ENCODE measurements at regions not wholly inside any gene's neighbourhood (a gene's known extent, or its start where the extent isn't known, plus 50 kb on each side); places are given as distances from the start of the nearest gene placed in this dataset.
A peak's percentile ranks its signal among the peaks of the same experiment; 100 is the strongest.
"Not testable (repeated sequence)": the region's sequence is repeated elsewhere in the genome, so short reads cannot be mapped to it uniquely, and the experiment has no call there.

- no peaks in the 10 kb centered on the region for H3K4me1 Mint-ChIP-seq
- H3K27ac Mint-ChIP-seq: no peak overlapping the region
- no peaks in the 10 kb centered on the region for H3K36me3 Mint-ChIP-seq
- no peak overlapping the region for H3K4me3 Mint-ChIP-seq
- H3K27me3 Mint-ChIP-seq: peaks cover 32% of the 10 kb centered on the region
- no peaks in the 10 kb centered on the region for H3K9me3 Mint-ChIP-seq
- DNase-seq: no peak
Measured at GRCh38 chr2:131656816-131657633, 129.3 kb downstream of the CCDC74A start.

DNA sequence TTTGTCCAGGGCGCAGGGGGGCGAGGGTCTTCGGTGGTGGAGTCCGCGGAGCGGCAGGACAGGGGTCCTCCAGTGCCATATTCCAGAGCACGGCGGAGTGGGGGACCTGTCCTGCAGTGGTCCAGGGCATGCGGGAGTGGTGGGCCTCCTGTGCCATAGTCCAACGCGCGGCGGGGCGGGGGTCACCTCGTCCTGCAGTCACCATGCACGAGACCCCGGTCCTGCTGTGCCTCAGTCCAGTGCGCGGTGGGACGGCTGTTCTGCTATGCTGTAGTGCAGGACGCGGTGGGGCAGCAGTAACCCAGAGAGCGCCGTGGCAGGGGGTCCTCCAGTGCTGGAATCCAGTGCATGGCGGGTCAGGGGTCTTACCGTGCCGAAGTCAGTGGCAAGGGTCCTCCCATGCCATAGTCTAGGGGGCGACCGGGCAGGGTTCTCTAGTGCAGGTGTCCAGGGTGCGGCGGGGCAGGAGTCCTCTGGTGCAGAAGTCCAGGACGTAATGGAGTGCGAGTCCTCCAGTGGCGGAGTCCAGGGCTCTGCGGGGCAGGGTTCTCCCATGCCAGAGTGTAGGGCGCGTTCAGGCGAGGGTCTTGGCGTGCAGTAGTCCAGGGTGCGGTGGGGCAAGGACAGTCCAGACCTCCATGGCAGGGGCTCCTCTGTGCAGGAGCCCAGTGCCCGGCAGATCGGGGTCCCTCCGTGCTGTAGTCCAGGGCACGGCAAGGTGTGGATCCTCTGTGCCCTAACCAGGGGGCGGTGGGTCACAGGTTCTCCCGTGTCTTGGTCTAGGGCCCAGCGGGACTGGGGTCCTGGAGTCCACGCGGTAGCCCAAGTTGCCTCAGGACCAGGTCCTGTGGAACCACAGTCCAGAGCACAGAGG lies 130.4 kb downstream of the CCDC74A start:
- Mint-ChIP-seq H3K27ac (no peak overlapping the region), H3K27me3 (peaks cover 32% of the 10 kb centered on the region), H3K4me3 (no peak overlapping the region), H3K4me1 (no peaks in the 10 kb centered on the region), H3K36me3 (no peaks in the 10 kb centered on the region), H3K9me3 (no peaks in the 10 kb centered on the region)
- DNase-seq: no peak

DNA sequence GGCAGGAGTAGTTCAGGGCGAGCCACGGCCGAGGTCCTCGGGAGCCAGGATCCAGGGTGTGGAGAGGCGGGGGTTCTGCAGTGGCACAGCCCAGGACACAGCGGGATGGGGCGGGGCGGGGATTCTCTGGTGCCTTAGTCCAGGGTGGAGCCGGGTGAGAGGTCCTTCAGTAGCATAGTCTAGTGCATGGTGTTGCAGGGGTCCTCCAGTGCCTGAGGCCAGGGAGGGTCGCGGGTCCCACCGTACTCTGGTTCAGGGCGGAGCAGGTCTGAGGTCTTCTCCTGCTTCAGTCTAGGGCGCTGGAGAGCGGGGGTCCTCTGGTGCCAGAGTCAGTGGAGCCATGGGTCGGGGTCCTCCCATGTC lies 131.1 kb downstream of the CCDC74A start:
- Mint-ChIP-seq H3K9me3 (no peaks in the 10 kb centered on the region), H3K27ac (no peak overlapping the region), H3K36me3 (no peaks in the 10 kb centered on the region), H3K4me1 (no peaks in the 10 kb centered on the region), H3K27me3 (peaks cover 35% of the 10 kb centered on the region), H3K4me3 (no peak overlapping the region)
- no peak for DNase-seq

GRCh38 chr2:131659168-131659572 lies 131.5 kb downstream of the CCDC74A start:
- H3K27me3 Mint-ChIP-seq: peaks cover 35% of the 10 kb centered on the region
- H3K4me3 Mint-ChIP-seq: no peak overlapping the region
- no peaks in the 10 kb centered on the region for H3K36me3 Mint-ChIP-seq
- H3K4me1 Mint-ChIP-seq: no peaks in the 10 kb centered on the region
- DNase-seq: no peak
- no peak overlapping the region for H3K27ac Mint-ChIP-seq
- no peaks in the 10 kb centered on the region for H3K9me3 Mint-ChIP-seq

- not testable (repeated sequence) for H3K4me1 Mint-ChIP-seq, H3K4me3 Mint-ChIP-seq, DNase-seq, H3K9me3 Mint-ChIP-seq, H3K27ac Mint-ChIP-seq, H3K36me3 Mint-ChIP-seq
- peaks cover 37% of the 10 kb centered on the region for H3K27me3 Mint-ChIP-seq
Measured at GRCh38 chr2:131661101-131661782, 133.6 kb downstream of the CCDC74A start.

- H3K4me3 Mint-ChIP-seq, H3K9me3 Mint-ChIP-seq, DNase-seq, H3K27ac Mint-ChIP-seq, H3K36me3 Mint-ChIP-seq, H3K4me1 Mint-ChIP-seq: not testable (repeated sequence)
- peaks cover 34% of the 10 kb centered on the region for H3K27me3 Mint-ChIP-seq
Measured at GRCh38 chr2:131661884-131662535, 134.3 kb downstream of the CCDC74A start.

DNA sequence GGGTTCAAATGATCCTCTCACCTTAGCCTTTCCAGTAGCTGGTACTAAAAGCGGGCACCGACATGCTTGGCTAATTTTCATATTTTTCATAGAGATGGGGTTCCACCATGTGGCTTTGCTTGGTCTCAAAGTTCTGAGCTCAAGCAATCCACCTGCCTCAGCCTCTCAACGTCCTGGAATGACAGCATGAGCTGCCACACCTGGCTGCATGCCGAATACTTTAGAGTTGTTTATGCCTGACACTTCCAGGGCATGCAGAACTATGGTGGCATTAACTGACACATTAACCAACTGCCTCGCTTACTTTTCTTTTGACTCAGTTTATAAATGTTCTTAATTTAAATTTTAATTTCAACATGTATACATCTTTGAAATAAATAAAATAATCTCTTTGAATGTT lies 135.8 kb downstream of the CCDC74A start:
- not testable (repeated sequence) for H3K36me3 Mint-ChIP-seq, H3K27ac Mint-ChIP-seq, H3K4me1 Mint-ChIP-seq, H3K4me3 Mint-ChIP-seq, H3K9me3 Mint-ChIP-seq, DNase-seq
- peaks cover 34% of the 10 kb centered on the region for H3K27me3 Mint-ChIP-seq

GRCh38 chr2:131665716-131666115 lies 138.0 kb downstream of the CCDC74A start:
- H3K4me3 Mint-ChIP-seq, H3K4me1 Mint-ChIP-seq, DNase-seq, H3K36me3 Mint-ChIP-seq, H3K27ac Mint-ChIP-seq, H3K9me3 Mint-ChIP-seq: not testable (repeated sequence)
- H3K27me3 Mint-ChIP-seq: peaks cover 36% of the 10 kb centered on the region

DNA sequence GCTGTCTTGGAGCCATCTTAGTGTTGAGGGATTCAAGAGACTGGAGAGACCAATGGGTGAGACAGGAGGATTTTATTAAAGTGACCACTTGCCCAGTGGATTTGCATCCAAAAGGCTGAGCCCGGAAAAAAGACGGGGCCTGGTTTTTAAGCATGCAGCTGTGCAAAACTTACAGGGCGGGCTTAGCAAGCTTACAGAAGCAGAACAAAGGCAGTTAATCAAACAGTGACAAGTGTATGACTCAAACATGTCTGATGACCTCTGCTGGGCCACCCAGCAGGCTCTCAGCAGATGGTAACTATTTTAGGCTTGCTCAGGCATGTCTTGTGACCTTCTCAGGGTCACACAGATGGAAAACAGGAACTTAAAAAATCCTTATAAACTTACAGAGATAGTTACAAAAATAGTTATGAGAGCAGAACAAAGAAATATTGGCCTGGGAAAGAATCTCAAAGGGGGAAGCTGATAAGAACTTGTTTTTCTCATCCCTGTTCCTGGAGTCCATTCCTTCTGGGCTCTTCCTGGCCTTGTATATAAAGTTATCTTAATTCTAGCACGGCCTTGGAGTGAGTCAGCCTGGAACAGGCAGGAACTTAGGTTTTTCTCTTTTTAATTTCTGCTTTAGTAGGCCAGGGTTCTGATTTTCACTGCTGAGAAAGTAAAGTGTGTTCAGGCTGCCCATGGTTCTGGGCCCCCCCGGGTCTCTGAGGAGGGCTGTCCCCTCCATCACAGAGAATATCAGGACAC lies 141.3 kb downstream of the CCDC74A start:
- not testable (repeated sequence) for H3K9me3 Mint-ChIP-seq, H3K27ac Mint-ChIP-seq

GRCh38 chr2:131671841-131672470 lies 144.3 kb downstream of the CCDC74A start:
- H3K36me3 Mint-ChIP-seq, H3K4me1 Mint-ChIP-seq, H3K27ac Mint-ChIP-seq, H3K4me3 Mint-ChIP-seq, DNase-seq, H3K9me3 Mint-ChIP-seq: not testable (repeated sequence)
- H3K27me3 Mint-ChIP-seq: peaks cover 30% of the 10 kb centered on the region

More for the DNA sequence above, 141.3 kb downstream of the CCDC74A start:
- DNase-seq, H3K4me3 Mint-ChIP-seq, H3K4me1 Mint-ChIP-seq, H3K36me3 Mint-ChIP-seq: not testable (repeated sequence)
- H3K27me3 Mint-ChIP-seq: peaks cover 26% of the 10 kb centered on the region

DNA sequence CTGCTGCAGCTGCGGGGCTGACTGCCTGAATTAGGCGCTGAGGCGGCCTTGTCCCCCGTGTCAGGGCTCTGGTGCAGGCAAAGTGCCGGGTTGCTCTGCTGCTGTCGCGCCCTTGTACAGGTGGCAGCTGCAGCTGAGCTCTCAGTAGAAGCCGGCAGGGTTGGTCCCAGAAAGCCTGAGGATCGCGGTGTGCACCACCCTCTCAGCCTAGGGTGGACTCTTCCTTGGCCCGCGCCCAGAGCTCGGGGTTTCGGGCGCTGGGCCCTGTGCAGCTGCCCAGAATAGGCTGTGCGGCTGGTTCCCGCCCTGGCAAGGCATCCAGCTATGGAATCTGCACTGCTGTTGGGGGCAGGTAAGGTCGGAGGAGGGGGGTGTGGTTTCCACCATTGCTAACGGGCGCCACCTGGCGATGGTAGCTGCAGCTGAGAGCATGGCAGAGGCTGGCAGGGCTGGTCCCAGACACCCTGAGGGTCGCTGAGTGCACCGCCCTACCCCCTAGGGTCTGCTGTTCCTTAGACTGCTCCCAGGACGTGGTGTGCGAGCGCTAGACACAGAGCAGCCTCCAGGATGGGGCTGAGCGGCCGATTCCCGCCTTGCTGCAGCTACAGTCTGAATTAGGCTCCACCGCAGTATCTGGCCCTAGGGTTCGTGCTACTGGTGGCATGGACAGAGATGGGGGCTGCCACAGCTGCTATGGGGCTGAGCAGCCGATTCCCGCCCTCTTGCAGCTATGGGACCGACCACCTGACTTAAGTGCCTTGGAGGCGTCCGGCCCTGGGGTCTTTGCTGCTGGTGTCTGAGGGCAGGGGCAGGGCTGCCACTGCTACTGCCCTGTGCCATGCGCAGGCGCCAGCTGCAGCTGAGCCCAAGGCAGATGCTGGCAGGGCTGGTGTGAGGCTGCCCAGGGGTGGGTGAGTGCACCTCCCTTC lies 145.0 kb downstream of the CCDC74A start:
- peak; percentile 52 for DNase-seq
- Mint-ChIP-seq H3K27me3 (peaks cover 37% of the 10 kb centered on the region), H3K4me3 (peak overlapping the region; percentile 37)
- H3K4me1 Mint-ChIP-seq, H3K36me3 Mint-ChIP-seq, H3K27ac Mint-ChIP-seq, H3K9me3 Mint-ChIP-seq: not testable (repeated sequence)

DNA sequence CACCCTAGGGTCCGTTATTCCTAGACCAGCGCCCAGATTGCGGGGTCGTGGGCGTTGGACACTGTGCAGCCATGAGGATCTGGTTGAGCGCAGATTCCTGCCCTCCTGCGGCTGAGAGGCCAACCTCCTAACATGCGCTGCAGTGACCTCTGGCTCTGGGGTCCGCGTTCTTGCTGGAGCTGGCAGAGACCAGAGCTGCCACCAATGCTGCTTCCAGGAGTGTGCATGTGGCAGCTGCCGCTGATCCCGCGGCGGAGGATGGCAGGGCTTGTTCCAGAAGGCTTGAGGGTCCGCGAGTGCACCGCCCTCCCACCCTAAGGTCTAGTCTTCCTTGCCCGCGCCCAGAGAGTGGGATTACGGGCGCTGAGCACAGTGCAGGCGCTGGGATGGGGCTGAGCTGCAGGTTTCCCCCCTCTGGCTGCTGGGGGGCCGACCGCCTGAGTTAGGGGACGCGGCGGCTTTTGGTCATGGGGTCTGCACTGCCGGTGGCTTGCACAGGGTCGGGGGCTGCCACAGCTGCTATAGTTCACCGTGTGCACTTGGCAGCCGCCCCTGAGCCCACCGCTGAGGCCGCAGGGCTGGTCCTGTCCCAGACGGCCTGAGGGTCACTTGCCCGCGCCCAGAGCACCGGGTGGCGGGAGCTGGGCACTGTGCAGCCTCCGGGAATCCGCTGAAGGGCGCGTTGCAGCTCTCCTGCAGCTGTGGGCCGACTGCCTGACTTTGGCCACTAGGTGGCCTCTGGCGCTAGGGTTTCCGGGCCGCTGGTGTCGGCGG lies 145.9 kb downstream of the CCDC74A start:
- Mint-ChIP-seq H3K4me1 (peaks cover 5% of the 10 kb centered on the region), H3K36me3 (no peaks in the 10 kb centered on the region), H3K4me3 (peak overlapping the region; percentile 37), H3K9me3 (no peaks in the 10 kb centered on the region), H3K27ac (no peak overlapping the region), H3K27me3 (peaks cover 37% of the 10 kb centered on the region)
- peak; percentile 73 for DNase-seq

GRCh38 chr2:131674174-131674507 lies 146.5 kb downstream of the CCDC74A start:
- no peak overlapping the region for H3K4me3 Mint-ChIP-seq

More at GRCh38 chr2:131674174-131674507, 146.5 kb downstream of the CCDC74A start:
- peaks cover 5% of the 10 kb centered on the region for H3K4me1 Mint-ChIP-seq
- H3K9me3 Mint-ChIP-seq: no peaks in the 10 kb centered on the region
- H3K27ac Mint-ChIP-seq: no peak overlapping the region
- no peaks in the 10 kb centered on the region for H3K36me3 Mint-ChIP-seq
- peaks cover 37% of the 10 kb centered on the region for H3K27me3 Mint-ChIP-seq
- no peak for DNase-seq

Data from activated naive CD8-positive, alpha-beta T cell treated with anti-CD3 and anti-CD28 coated beads for 36 hours (primary cell).